Breast epithelium (tissue), 3 donors: ENCODE measurements at regions not wholly inside any gene's neighbourhood (a gene's known extent, or its start where the extent isn't known, plus 50 kb on each side); places are given as distances from the start of the nearest gene placed in this dataset.

ENCODE experiments used
- CTCF ChIP-seq, 3 donors: fragments of 450-650 bp; IDR thresholded peaks; one replicate each; pipeline ENCODE4 v1.5.1; 2016 to 2017; ENCODE audit warnings: antibody characterized with exemption in 3 of 3, mild to moderate bottlenecking in 3 of 3, moderate library complexity in 3 of 3
- POLR2A ChIP-seq: fragments of 450-650 bp; IDR thresholded peaks from one replicate; pipeline ENCODE4 v1.6.1; 2016; ENCODE audit warnings: antibody characterized with exemption, mild to moderate bottlenecking, moderate library complexity
- POLR2AphosphoS5 ChIP-seq, 3 donors: sonication (generic); formaldehyde crosslinking; IDR thresholded peaks; one replicate each; pipeline ENCODE4 v1.6.1; 2017; ENCODE audit warnings: antibody characterized with exemption in 3 of 3

- TF ChIP-seq CTCF (IDR thresholded peaks at IDR 0.05) (no peak), POLR2A (no peak), POLR2AphosphoS5 (IDR thresholded peaks at IDR 0.05) (no peak)
Observed at GRCh38 chr7:109158246-109158645, 588.6 kb downstream of the DNAJB9 start.
